ENCODE measurements at regions not wholly inside any gene's neighbourhood (a gene's known extent, or its start where the extent isn't known, plus 50 kb on each side); places are given as distances from the start of the nearest gene placed in this dataset.

DNA sequence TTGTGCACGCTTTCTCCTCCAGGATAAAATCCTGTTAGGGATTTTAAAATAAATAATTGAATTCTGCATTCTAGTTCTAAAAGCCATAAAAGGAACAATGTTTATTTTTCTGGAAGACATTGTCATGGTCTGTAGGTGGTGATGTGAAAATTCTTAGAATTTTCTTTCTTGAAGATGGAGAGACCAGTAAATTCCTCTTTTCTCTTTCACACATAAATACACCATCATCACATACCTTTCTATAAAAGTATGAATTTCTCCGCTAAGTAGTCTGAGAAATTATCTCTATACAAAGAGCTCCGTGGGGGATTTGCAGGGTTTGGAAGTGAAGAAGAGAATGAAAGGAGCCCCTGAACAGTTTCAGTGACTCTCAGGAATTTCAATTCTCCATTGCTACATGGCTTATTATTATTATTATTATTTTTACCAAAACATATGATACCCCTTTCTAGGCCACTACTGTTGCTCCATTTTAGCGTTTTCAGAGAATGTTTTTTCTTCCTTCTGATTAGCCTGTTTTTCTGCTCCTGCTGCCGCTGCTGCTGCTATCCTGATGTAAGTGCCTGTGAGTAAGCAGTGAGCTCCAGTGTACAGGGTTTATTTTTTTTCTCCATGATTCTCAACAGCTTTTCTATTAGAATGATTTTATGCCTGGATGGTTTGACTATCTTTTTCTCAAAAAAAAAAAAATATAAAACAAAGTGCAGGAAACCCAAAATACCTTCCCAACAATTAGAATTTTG, 145.8 kb downstream of the SAMD5 start:
- intact Hi-C loops (cut with micrococcal nuclease), result no loop called here
- Histone ChIP-seq H3K36me3 (ENCODE audit: low read depth, low read length) (no peaks in the 10 kb centered on the region), H3K9me3 (ENCODE audit: low read length) (no peaks in the 10 kb centered on the region), H3K27me3 (ENCODE audit: low read length) (no peaks in the 10 kb centered on the region), H3F3A (ENCODE audit: low read length, unreplicated experiment) (no peaks in the 10 kb centered on the region), H3K9ac (ENCODE audit: low read length) (no peak overlapping the region), H3K79me2 (ENCODE audit: low read length) (no peaks in the 10 kb centered on the region), H2AFZ (ENCODE audit: low read length) (no peak overlapping the region), H3K4me2 (ENCODE audit: low read length) (no peak overlapping the region), H3K9me2 (replicated peaks; ENCODE audit: low read length) (no peaks in the 10 kb centered on the region), H3K4me3 (ENCODE audit: low read length) (no peak overlapping the region), H3K4me1 (ENCODE audit: insufficient read depth, low read length) (no peaks in the 10 kb centered on the region), H4K20me1 (ENCODE audit: low read length) (no peaks in the 10 kb centered on the region), H3K27ac (ENCODE audit: low read length) (no peak overlapping the region)
- ATAC-seq (no peak), DNase-seq (no peak)
- no TSS peak for BruUV-seq (replicated peaks)
- POLR2A ChIA-PET (ENCODE audit: unreplicated experiment), result no interaction called here
- CTCF ChIA-PET, result no interaction called here
- TF ChIP-seq EZH2 (IDR thresholded peaks at IDR 0.05; ENCODE audit: low read length, unreplicated experiment) (no peak), EZH2phosphoT487 (IDR thresholded peaks at IDR 0.05; ENCODE audit: borderline replicate concordance, low read length) (no peak)
- TF ChIP-seq, protein P1, sequence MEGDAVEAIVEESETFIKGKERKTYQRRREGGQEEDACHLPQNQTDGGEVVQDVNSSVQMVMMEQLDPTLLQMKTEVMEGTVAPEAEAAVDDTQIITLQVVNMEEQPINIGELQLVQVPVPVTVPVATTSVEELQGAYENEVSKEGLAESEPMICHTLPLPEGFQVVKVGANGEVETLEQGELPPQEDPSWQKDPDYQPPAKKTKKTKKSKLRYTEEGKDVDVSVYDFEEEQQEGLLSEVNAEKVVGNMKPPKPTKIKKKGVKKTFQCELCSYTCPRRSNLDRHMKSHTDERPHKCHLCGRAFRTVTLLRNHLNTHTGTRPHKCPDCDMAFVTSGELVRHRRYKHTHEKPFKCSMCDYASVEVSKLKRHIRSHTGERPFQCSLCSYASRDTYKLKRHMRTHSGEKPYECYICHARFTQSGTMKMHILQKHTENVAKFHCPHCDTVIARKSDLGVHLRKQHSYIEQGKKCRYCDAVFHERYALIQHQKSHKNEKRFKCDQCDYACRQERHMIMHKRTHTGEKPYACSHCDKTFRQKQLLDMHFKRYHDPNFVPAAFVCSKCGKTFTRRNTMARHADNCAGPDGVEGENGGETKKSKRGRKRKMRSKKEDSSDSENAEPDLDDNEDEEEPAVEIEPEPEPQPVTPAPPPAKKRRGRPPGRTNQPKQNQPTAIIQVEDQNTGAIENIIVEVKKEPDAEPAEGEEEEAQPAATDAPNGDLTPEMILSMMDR (conservative IDR thresholded peaks at IDR 0.05; ENCODE audit: low read depth, low read length), result no peak

- Histone ChIP-seq H4K20me1 (ENCODE audit: low read length) (no peaks in the 10 kb centered on the region), H3K36me3 (ENCODE audit: low read depth, low read length) (no peaks in the 10 kb centered on the region), H3K79me2 (ENCODE audit: low read length) (no peaks in the 10 kb centered on the region), H3K4me1 (ENCODE audit: insufficient read depth, low read length) (no peaks in the 10 kb centered on the region), H3K9me2 (replicated peaks; ENCODE audit: low read length) (no peaks in the 10 kb centered on the region), H2AFZ (ENCODE audit: low read length) (no peak overlapping the region), H3K27me3 (ENCODE audit: low read length) (no peaks in the 10 kb centered on the region), H3K9ac (ENCODE audit: low read length) (no peak overlapping the region), H3K4me3 (ENCODE audit: low read length) (no peak overlapping the region), H3K27ac (ENCODE audit: low read length) (no peak overlapping the region), H3F3A (ENCODE audit: low read length, unreplicated experiment) (no peaks in the 10 kb centered on the region), H3K9me3 (ENCODE audit: low read length) (no peaks in the 10 kb centered on the region), H3K4me2 (ENCODE audit: low read length) (no peak overlapping the region)
- POLR2A ChIA-PET (ENCODE audit: unreplicated experiment), result no interaction called here
- DNase-seq (no peak), ATAC-seq (no peak)
- CTCF ChIA-PET, result no interaction called here
- BruUV-seq (replicated peaks), result no TSS peak
- TF ChIP-seq EZH2 (IDR thresholded peaks at IDR 0.05; ENCODE audit: low read length, unreplicated experiment), result no peak
- TF ChIP-seq EZH2phosphoT487 (IDR thresholded peaks at IDR 0.05; ENCODE audit: borderline replicate concordance, low read length), result no peak
- TF ChIP-seq, protein P1 (conservative IDR thresholded peaks at IDR 0.05; ENCODE audit: low read depth, low read length), result no peak
- intact Hi-C loops (cut with micrococcal nuclease), result no loop called here
These were observed 152.1 kb downstream of the SAMD5 start for GRCh38 chr6:147660334-147661311.

Data from PC-3 (cell line).